Fibroblast of pulmonary artery (primary cell): ENCODE measurements at regions not wholly inside any gene's neighbourhood (a gene's known extent, or its start where the extent isn't known, plus 50 kb on each side); places are given as distances from the start of the nearest gene placed in this dataset.

Source experiments
- DNase-seq: peaks from one replicate; pipeline ENCODE4 v3.0.0-alpha.2; 2010; ENCODE audit warnings: low read depth
- H3K4me3 ChIP-seq: replicated peaks from 2 replicates; pipeline ENCODE4 v1.5.1; 2011; ENCODE audit warnings: low read depth, mild to moderate bottlenecking, control low read depth, low read length, moderate library complexity
- TF ChIP-seq, protein P1 (sequence below): IDR thresholded peaks from 2 replicates; pipeline ENCODE4 v1.5.1; 2011; ENCODE audit warnings: mild to moderate bottlenecking, control low read depth, low read length, inconsistent platforms; ENCODE audit errors: missing control alignments

DNA sequence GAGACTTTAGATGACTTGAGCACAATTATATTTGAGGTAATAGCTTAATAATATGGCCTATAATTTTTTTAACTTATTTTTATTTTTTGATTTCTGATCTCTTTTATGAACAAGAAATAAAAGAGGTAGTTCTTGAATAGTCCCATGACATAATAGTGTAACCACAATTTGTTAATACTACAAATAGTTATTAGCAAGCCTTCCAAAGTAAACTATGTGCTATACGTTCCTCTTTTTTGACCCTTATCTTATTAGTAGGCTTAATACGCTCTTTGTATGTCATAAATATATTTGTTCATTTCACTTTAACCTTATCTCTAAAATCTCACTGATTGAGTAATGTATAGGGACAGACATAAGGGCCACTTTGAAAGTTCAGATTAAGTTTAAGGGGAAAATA, 78.7 kb upstream of the NR4A3 start:
- H3K4me3 ChIP-seq: no peak overlapping the region
- TF ChIP-seq, protein P1, sequence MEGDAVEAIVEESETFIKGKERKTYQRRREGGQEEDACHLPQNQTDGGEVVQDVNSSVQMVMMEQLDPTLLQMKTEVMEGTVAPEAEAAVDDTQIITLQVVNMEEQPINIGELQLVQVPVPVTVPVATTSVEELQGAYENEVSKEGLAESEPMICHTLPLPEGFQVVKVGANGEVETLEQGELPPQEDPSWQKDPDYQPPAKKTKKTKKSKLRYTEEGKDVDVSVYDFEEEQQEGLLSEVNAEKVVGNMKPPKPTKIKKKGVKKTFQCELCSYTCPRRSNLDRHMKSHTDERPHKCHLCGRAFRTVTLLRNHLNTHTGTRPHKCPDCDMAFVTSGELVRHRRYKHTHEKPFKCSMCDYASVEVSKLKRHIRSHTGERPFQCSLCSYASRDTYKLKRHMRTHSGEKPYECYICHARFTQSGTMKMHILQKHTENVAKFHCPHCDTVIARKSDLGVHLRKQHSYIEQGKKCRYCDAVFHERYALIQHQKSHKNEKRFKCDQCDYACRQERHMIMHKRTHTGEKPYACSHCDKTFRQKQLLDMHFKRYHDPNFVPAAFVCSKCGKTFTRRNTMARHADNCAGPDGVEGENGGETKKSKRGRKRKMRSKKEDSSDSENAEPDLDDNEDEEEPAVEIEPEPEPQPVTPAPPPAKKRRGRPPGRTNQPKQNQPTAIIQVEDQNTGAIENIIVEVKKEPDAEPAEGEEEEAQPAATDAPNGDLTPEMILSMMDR: no peak
- no peak for DNase-seq

DNA sequence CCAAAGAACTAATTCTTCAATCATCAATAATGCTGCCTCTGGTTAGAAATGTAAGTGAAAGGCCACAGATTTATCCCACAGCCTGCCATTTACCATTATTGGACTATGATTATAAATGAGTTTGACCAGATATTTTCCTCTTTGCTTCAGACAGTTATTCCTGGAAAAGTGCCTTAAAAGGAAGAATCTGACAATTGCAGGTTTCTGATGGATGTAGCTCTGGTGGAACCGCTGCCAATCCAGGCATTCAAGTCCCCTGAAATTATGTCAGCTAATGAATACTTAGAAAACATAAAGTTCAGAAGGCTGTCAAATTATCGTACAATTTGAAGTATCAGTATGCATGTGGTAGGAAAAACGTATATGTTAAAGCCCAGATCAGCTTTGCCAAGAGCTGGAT, 78.2 kb upstream of the NR4A3 start:
- no peak overlapping the region for H3K4me3 ChIP-seq
- TF ChIP-seq, protein P1: no peak
- no peak for DNase-seq

DNA sequence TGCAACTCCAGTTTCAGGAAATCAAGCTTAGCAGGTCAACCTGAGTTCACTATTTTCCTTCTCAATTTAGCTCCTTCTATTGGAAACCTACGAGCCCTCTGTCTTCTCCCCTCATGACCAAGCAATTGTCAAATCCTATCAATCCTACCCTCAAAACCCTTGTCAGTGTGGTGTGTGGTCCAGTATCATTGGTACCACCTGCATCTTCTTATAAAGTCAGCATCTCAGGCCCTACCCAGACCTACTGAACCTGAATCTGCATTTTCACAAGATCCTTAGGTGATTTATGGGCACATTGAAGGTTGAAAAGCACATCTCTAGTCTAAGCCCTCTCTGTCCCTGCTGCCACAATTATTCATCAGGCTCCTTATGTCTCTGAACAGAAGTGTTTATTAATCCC, 77.6 kb upstream of the NR4A3 start:
- no peak overlapping the region for H3K4me3 ChIP-seq
- TF ChIP-seq, protein P1: no peak
- DNase-seq: no peak

DNA sequence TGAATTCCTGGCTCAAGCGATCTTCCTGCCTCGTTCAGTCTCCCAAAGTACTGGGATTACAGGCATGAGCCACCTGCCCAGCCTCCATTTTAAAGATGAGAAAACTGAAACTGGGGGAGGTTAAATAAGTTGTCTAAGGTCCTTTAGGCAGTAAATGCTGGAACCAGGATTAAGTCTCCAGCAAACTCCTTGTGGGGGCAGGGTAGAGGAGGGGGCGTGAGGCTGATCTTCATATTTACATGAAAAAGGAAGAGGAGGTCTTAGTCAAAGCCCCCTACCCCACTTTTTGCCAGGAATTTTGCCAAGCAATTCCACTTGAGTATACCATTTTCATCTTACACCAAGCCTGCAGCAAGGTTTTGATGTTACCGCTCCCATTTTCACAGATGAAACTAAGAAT, 76.6 kb upstream of the NR4A3 start:
- no peak overlapping the region for H3K4me3 ChIP-seq
- TF ChIP-seq, protein P1: no peak
- DNase-seq: no peak

DNA sequence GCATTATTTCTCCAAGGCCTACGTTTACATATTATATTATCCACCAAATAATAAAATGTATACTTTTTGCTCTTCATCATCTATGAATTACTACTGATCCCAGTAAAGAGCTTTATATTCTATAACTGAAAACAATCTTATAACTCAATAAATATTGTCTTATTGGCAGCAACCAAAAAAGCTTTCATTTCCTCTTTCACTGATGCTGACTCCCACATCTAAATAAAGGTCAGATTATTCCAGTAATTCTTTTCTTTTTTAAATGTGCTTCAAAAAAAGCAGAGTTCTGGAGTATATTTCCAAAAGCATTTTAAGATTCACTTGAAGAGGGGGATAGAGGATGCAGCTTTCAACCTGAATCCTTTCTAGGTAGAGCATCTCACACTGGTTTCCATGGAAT, 75.3 kb upstream of the NR4A3 start:
- TF ChIP-seq, protein P1: no peak
- no peak for DNase-seq
- no peak overlapping the region for H3K4me3 ChIP-seq

DNA sequence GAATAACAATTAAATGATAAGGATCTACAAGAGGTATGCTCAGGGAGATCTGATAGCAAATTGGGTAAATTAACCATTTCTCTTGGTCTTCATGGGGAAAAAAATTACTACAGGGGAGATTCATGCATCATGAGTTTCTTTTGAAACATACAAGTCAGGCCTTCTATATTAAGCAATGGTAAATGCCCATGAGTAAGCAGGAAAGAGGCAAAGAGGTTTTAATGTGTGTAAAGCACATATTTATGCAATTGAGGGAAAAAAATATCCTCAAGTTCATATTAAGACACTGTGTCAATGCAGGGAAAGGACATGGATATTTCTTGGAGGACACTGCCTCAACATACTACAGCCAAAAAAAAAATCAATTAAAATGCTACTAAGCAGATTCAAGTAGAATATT, 73.4 kb upstream of the NR4A3 start:
- no peak for DNase-seq
- TF ChIP-seq, protein P1: no peak
- no peak overlapping the region for H3K4me3 ChIP-seq

DNA sequence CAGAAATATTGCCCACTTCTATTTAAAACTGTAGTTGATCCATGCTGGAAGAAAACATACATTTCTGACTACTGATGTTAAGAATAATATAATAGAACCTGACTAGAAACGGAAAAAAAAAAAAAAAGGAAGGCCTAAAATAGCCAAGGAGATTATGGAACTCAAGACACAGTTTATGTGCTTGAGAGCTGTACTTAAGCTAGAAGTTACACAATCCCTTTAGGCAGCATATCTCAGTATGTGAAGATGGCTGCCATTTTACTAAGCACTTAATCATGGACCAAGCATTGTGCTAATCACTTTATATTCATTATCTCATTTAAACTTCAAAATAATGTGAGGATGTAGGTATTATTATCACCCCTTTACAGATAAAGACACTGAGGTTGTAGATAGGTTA, 73.0 kb upstream of the NR4A3 start:
- no peak for DNase-seq
- TF ChIP-seq, protein P1: no peak
- H3K4me3 ChIP-seq: no peak overlapping the region
